GM10248 (cell line): ENCODE measurements at regions not wholly inside any gene's neighbourhood (a gene's known extent, or its start where the extent isn't known, plus 50 kb on each side); places are given as distances from the start of the nearest gene placed in this dataset.

Source experiments
- CTCF ChIA-PET: fragments of 300-600 bp; sonication (Branson Sonifier 250); formaldehyde crosslinking; extraction: SDS; loops from one replicate; lab custom pipeline; 2021; ENCODE audit warnings: antibody characterized with exemption; lab: Yijun Ruan, JAX
- POLR2A ChIA-PET: fragments of 350-650 bp; sonication (Branson Sonifier 250); formaldehyde crosslinking; extraction: SDS; loops from one replicate; lab custom pipeline; 2020; ENCODE audit warnings: antibody characterized with exemption; lab: Yijun Ruan, JAX
- DNase-seq: peaks from one replicate; pipeline ENCODE4 v3.0.0; 2012; ENCODE audit errors: extremely low spot score
- TF ChIP-seq, protein P1 (sequence below): IDR thresholded peaks from 2 replicates; pipeline ENCODE4 v1.5.1; 2012; ENCODE audit warnings: mild to moderate bottlenecking, low read depth; ENCODE audit errors: extremely low read depth, missing control alignments, control extremely low read depth

DNA sequence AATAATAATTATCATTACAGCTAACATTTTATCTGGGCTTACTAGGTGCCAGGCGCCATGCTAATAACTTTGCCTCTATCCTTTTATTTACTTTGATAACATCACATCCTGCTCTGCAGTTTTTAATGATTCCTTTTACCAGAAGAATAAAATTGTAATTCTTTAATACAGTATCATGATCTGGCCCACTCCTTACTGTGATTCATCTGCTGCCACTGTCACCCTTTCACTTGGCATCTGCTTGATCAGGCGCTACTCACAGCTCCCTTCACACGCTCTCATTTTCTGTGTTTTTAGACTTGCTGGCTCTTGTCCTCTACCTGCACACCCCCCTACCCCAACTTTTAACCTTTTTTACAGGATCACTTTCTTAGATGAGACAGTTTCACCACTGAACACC, 167.5 kb downstream of the NTMT2 start:
- TF ChIP-seq, protein P1, sequence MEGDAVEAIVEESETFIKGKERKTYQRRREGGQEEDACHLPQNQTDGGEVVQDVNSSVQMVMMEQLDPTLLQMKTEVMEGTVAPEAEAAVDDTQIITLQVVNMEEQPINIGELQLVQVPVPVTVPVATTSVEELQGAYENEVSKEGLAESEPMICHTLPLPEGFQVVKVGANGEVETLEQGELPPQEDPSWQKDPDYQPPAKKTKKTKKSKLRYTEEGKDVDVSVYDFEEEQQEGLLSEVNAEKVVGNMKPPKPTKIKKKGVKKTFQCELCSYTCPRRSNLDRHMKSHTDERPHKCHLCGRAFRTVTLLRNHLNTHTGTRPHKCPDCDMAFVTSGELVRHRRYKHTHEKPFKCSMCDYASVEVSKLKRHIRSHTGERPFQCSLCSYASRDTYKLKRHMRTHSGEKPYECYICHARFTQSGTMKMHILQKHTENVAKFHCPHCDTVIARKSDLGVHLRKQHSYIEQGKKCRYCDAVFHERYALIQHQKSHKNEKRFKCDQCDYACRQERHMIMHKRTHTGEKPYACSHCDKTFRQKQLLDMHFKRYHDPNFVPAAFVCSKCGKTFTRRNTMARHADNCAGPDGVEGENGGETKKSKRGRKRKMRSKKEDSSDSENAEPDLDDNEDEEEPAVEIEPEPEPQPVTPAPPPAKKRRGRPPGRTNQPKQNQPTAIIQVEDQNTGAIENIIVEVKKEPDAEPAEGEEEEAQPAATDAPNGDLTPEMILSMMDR: no peak
- no peak for DNase-seq
- ChIA-PET POLR2A (no interaction called here), CTCF (no interaction called here)

DNA sequence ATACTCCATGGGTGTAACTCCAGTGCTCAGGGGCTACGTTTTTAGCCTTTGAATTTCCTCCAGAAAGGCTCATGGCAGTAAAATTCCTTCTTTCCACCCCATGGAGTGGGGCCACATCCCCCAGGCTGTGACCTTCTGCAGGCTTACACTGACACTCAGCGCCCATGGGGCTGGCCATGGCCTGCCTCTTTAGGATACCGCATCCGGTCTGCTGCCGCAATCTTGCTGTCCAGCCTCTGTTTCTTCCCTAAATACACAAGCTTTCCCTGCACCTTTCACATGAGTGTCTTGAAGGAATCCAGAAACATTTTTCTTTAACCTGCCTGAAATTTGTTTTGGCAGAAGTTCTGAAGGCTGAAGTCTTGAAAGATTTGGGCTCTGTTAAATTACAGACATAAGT, 170.5 kb downstream of the NTMT2 start:
- POLR2A ChIA-PET: no interaction called here
- TF ChIP-seq, protein P1: no peak
- no peak for DNase-seq
- CTCF ChIA-PET: no interaction called here

DNA sequence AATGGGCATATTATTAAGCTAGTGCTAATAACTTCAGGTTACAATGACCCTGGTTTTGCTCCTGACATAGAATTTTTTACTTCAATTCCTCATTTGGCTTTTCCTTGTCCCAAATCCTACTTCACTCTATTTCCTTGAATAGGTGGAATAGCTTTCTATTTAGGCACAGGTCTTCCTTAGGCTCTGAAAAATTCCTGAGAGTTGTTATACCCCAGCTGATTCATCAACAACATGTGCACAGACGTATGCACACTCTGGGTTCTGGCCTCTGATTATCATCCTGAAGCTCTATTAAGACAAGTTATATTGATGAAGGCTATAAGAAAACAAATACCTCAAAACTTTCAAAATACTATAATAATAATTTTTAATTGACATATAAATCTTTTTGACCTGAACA, 172.4 kb downstream of the NTMT2 start:
- ChIA-PET POLR2A (no interaction called here), CTCF (interaction anchor here (1.1 to 1.2 kb wide), 4 partner anchors 10 to 28 kb away, joined by 3 to 4 read pairs (median 3); no protein-coding TSS in a partner anchor)
- TF ChIP-seq, protein P1: no peak
- no peak for DNase-seq

DNA sequence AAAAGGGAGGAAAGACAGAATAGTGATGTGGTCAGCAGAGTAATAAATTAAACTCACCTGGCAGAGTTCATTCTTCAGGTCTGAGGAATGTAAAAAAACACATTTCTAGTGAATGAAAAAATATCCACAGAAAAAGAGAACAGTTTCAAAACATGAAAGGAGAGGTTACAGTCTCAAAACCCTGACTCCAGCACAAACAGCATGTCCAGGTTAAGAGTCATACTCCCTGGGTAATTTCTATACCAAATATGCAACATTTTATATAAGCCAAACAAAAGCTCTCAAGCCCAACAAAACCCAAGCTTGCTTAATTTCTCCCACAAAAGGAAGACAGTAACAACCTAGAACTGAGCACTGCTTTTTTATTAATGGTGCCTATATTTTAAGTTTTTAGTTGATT, 173.0 kb downstream of the NTMT2 start:
- TF ChIP-seq, protein P1: no peak
- CTCF ChIA-PET: interaction anchor here (1.1 to 1.2 kb wide), 3 partner anchors 13 to 28 kb away, joined by 3 to 4 read pairs (median 3); no protein-coding TSS in a partner anchor
- DNase-seq: no peak
- POLR2A ChIA-PET: no interaction called here

DNA sequence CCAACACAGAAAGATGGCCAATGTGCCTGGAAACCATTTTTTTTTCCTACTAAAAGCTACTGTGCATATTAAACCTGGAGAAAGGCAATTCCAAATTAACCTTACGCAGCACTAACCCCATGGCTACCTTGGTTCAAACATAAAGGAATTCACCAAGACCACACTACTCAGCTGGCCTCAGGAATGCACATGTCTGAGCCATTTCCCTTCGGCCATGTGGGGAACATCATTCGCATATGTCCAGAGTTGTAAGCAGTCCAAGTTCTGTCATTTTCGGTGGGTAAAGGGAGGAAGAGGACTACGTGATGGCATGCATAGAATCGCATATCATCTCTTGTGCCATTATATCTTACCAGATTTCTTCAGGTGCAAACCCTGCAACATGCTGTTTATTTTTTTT, 175.4 kb downstream of the NTMT2 start:
- POLR2A ChIA-PET: no interaction called here
- CTCF ChIA-PET: interaction anchor here (1.8 kb wide), 1 partner anchor 10 kb away, joined by 4 read pairs; no protein-coding TSS in a partner anchor
- TF ChIP-seq, protein P1: no peak
- no peak for DNase-seq

DNA sequence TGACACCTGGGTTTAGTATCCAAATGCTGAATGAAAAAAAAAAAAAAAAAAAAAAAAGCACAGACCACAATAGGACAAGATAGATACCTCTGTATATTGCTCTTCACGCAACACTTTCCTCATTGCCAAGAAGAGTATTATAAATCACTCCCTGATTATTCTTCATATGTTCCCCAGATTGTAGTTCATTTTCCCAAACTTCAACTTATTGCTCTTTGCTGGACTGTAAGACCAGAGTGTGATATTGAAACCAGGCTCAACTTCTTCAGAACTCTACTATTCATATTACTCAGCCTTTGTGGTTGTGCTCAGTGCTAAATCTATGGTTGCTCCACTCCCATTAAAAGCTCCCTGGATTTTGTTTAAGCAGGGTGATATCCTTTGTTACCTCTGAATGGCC, 180.4 kb downstream of the NTMT2 start:
- TF ChIP-seq, protein P1: no peak
- ChIA-PET CTCF (no interaction called here), POLR2A (no interaction called here)
- no peak for DNase-seq
